ENCODE measurements at regions not wholly inside any gene's neighbourhood (a gene's known extent, or its start where the extent isn't known, plus 50 kb on each side); places are given as distances from the start of the nearest gene placed in this dataset.

DNA sequence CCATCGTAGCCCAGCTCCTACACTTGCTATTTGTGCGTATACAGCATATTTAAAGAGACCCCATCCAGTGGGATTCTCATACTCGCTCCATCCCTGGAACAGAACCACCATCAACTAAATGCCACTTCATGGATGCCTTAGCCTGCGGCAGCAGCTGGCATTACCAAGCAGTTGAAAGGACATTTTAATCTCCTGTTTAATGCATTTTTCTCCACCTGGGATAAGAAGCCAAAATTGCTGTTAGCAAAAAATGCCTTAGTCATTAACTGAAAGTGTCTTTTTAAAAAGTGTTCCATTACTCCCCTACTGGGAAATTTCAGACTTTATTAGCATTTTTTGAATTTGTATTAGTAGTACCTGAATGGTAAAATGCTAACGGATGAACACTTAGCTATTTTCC, 662.6 kb upstream of the MEF2C start:
- Histone ChIP-seq H4K91ac (ENCODE audit: low read depth, low read length, poor library complexity) (no peak overlapping the region), H2BK12ac (ENCODE audit: low read length) (no peak overlapping the region), H3K36me3 (replicated peaks in 1 of 2; ENCODE audit: control insufficient read depth in 2 of 2, insufficient read depth in 2 of 2, low read length in 2 of 2) (no peaks in the 10 kb centered on the region), H2BK5ac (ENCODE audit: low read length) (no peak overlapping the region), H2BK120ac (ENCODE audit: low read depth, low read length) (no peak overlapping the region), H3K23ac (ENCODE audit: low read depth, low read length, poor library complexity) (no peak overlapping the region), H2BK15ac (ENCODE audit: low read length) (no peak overlapping the region), H3K4me2 (ENCODE audit: insufficient read depth, low read length, poor library complexity, severe bottlenecking) (no peak overlapping the region), H3K9me3 (replicated peaks in 1 of 2; ENCODE audit: control insufficient read depth in 2 of 2, insufficient read depth in 1 of 2, low read depth in 1 of 2, low read length in 2 of 2) (no peaks in the 10 kb centered on the region), H3K79me1 (ENCODE audit: low read depth, low read length) (no peaks in the 10 kb centered on the region), H3K4me1 (ENCODE audit: control insufficient read depth in 2 of 2, insufficient read depth in 1 of 2, low read depth in 1 of 2, low read length in 2 of 2) (peaks cover 0 to 10% of the 10 kb centered on the region in 2 donors), H3K9ac (ENCODE audit: low read depth, low read length, poor library complexity) (no peak overlapping the region), H3K27ac (replicated peaks; ENCODE audit: low read length) (no peak overlapping the region), H3K14ac (ENCODE audit: low read length) (no peak overlapping the region), H4K8ac (ENCODE audit: low read depth, low read length) (no peak overlapping the region), H3K27me3 (ENCODE audit: control insufficient read depth in 3 of 3, insufficient read depth in 3 of 3, low read depth in 1 of 3, low read length in 3 of 3) (no peaks in the 10 kb centered on the region), H2AK5ac (ENCODE audit: low read depth, low read length) (no peak overlapping the region), H3K4ac (ENCODE audit: low read length) (no peak overlapping the region), H2AFZ (ENCODE audit: low read length) (no peak overlapping the region), H3K4me3 (ENCODE audit: low read length in 2 of 2) (no peak overlapping the region), H3K18ac (ENCODE audit: low read length) (no peak overlapping the region)
- DNase-seq (ENCODE audit: low spot score): no peak
- no CpG with 5 or more reads among the region's 5 CpGs for WGBS, 2 donors (ENCODE audit: extremely low coverage in 2 of 2, insufficient read length in 2 of 2, insufficient replicate concordance in 1 of 2)

DNA sequence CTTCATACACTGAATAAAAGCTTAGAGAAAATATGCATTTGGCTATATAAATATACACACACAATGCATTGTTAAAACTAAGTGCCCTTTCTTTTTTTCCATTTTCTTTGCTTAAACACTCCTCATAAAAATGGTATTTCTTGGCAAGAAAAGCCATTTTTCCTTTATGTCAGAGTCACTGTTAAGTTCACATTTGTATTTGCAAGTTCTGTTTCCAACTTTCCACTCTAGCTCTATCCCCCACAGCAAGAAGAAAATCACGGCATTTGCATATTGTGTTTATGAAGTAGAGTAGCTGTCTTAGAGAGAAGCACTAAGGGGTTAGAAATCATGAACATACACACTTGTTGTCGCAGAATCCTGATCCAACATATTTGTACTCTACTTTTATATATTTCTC, 662.1 kb upstream of the MEF2C start:
- WGBS, 2 donors (ENCODE audit: extremely low coverage in 2 of 2, insufficient read length in 2 of 2, insufficient replicate concordance in 1 of 2): no CpG with 5 or more reads among the region's 2 CpGs
- Histone ChIP-seq H3K27ac (replicated peaks; ENCODE audit: low read length) (no peak overlapping the region), H2BK15ac (ENCODE audit: low read length) (no peak overlapping the region), H3K27me3 (ENCODE audit: control insufficient read depth in 3 of 3, insufficient read depth in 3 of 3, low read depth in 1 of 3, low read length in 3 of 3) (no peaks in the 10 kb centered on the region), H2BK12ac (ENCODE audit: low read length) (no peak overlapping the region), H2BK120ac (ENCODE audit: low read depth, low read length) (no peak overlapping the region), H3K79me1 (ENCODE audit: low read depth, low read length) (no peaks in the 10 kb centered on the region), H3K4me3 (ENCODE audit: low read length in 2 of 2) (no peak overlapping the region), H3K36me3 (replicated peaks in 1 of 2; ENCODE audit: control insufficient read depth in 2 of 2, insufficient read depth in 2 of 2, low read length in 2 of 2) (no peaks in the 10 kb centered on the region), H2BK5ac (ENCODE audit: low read length) (no peak overlapping the region), H3K14ac (ENCODE audit: low read length) (no peak overlapping the region), H4K8ac (ENCODE audit: low read depth, low read length) (no peak overlapping the region), H2AFZ (ENCODE audit: low read length) (no peak overlapping the region), H4K91ac (ENCODE audit: low read depth, low read length, poor library complexity) (no peak overlapping the region), H2AK5ac (ENCODE audit: low read depth, low read length) (no peak overlapping the region), H3K18ac (ENCODE audit: low read length) (no peak overlapping the region), H3K23ac (ENCODE audit: low read depth, low read length, poor library complexity) (no peak overlapping the region), H3K4ac (ENCODE audit: low read length) (no peak overlapping the region), H3K9me3 (replicated peaks in 1 of 2; ENCODE audit: control insufficient read depth in 2 of 2, insufficient read depth in 1 of 2, low read depth in 1 of 2, low read length in 2 of 2) (no peaks in the 10 kb centered on the region), H3K4me2 (ENCODE audit: insufficient read depth, low read length, poor library complexity, severe bottlenecking) (no peak overlapping the region), H3K4me1 (ENCODE audit: control insufficient read depth in 2 of 2, insufficient read depth in 1 of 2, low read depth in 1 of 2, low read length in 2 of 2) (peaks cover 0 to 10% of the 10 kb centered on the region in 2 donors), H3K9ac (ENCODE audit: low read depth, low read length, poor library complexity) (no peak overlapping the region)
- no peak for DNase-seq (ENCODE audit: low spot score)

DNA sequence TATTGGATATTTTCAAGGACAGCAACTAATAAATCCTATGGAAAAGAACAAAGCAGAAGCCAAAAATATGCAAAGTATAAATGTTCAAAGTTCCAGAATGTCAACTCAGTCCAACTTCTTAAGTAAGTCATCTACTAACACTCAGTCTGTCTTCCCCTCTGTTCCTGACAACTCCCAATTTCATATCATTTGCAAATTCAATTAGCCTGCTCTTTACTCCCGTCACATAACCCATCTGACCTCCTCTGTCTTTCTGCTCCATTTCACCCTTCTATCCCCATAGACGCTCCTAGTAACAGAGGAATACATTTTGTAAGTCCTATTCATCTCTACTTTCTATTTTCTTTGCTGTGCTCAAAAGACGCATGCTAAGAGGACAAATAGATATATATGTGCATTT, 659.8 kb upstream of the MEF2C start:
- H3K27ac ChIP-seq (replicated peaks; ENCODE audit: low read length): no peak overlapping the region
- H2BK12ac ChIP-seq (ENCODE audit: low read length): no peak overlapping the region
- no peak overlapping the region for H2AK5ac ChIP-seq (ENCODE audit: low read depth, low read length)
- no peak for DNase-seq (ENCODE audit: low spot score)
- no peak overlapping the region for H3K9ac ChIP-seq (ENCODE audit: low read depth, low read length, poor library complexity)
- H3K79me1 ChIP-seq (ENCODE audit: low read depth, low read length): no peaks in the 10 kb centered on the region
- no peak overlapping the region for H3K23ac ChIP-seq (ENCODE audit: low read depth, low read length, poor library complexity)
- no peak overlapping the region for H2BK15ac ChIP-seq (ENCODE audit: low read length)
- no peaks in the 10 kb centered on the region for H3K27me3 ChIP-seq (ENCODE audit: control insufficient read depth in 3 of 3, insufficient read depth in 3 of 3, low read depth in 1 of 3, low read length in 3 of 3)
- no peak overlapping the region for H3K18ac ChIP-seq (ENCODE audit: low read length)
- H3K4me3 ChIP-seq (ENCODE audit: low read length in 2 of 2): no peak overlapping the region
- no CpG with 5 or more reads among the region's 3 CpGs for WGBS, 2 donors (ENCODE audit: extremely low coverage in 2 of 2, insufficient read length in 2 of 2, insufficient replicate concordance in 1 of 2)
- no peak overlapping the region for H4K91ac ChIP-seq (ENCODE audit: low read depth, low read length, poor library complexity)
- H3K4me1 ChIP-seq (ENCODE audit: control insufficient read depth in 2 of 2, insufficient read depth in 1 of 2, low read depth in 1 of 2, low read length in 2 of 2): peaks cover 0 to 10% of the 10 kb centered on the region in 2 donors
- no peaks in the 10 kb centered on the region for H3K36me3 ChIP-seq (replicated peaks in 1 of 2; ENCODE audit: control insufficient read depth in 2 of 2, insufficient read depth in 2 of 2, low read length in 2 of 2)
- H3K4me2 ChIP-seq (ENCODE audit: insufficient read depth, low read length, poor library complexity, severe bottlenecking): no peak overlapping the region
- no peak overlapping the region for H2AFZ ChIP-seq (ENCODE audit: low read length)
- no peaks in the 10 kb centered on the region for H3K9me3 ChIP-seq (replicated peaks in 1 of 2; ENCODE audit: control insufficient read depth in 2 of 2, insufficient read depth in 1 of 2, low read depth in 1 of 2, low read length in 2 of 2)
- H2BK5ac ChIP-seq (ENCODE audit: low read length): no peak overlapping the region
- no peak overlapping the region for H3K4ac ChIP-seq (ENCODE audit: low read length)
- no peak overlapping the region for H2BK120ac ChIP-seq (ENCODE audit: low read depth, low read length)
- H4K8ac ChIP-seq (ENCODE audit: low read depth, low read length): no peak overlapping the region
- H3K14ac ChIP-seq (ENCODE audit: low read length): no peak overlapping the region

DNA sequence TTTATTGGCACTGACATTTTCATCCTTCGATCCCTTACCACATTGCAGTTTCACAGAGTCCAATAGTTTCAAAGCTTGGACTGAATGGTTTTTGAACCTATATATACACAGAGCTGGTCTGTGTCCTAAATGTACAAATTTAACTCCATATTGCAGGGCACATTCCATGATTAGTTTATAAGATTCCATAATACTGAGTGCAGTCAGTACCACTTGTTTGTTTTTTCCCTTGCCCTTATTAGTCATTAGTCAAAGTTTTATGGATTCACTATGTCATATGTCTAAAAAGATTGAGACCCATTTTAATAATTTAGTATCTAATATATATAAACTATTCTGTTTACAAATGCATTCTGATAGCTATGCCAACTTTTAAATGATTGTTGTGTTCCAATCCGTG, 654.8 kb upstream of the MEF2C start:
- no peak for DNase-seq (ENCODE audit: low spot score)
- no peak overlapping the region for H4K8ac ChIP-seq (ENCODE audit: low read depth, low read length)
- H2AFZ ChIP-seq (ENCODE audit: low read length): no peak overlapping the region
- peaks cover 0 to 9% of the 10 kb centered on the region in 2 donors for H3K4me1 ChIP-seq (ENCODE audit: control insufficient read depth in 2 of 2, insufficient read depth in 1 of 2, low read depth in 1 of 2, low read length in 2 of 2)
- no peak overlapping the region for H2BK120ac ChIP-seq (ENCODE audit: low read depth, low read length)
- no peaks in the 10 kb centered on the region for H3K9me3 ChIP-seq (replicated peaks in 1 of 2; ENCODE audit: control insufficient read depth in 2 of 2, insufficient read depth in 1 of 2, low read depth in 1 of 2, low read length in 2 of 2)
- no peak overlapping the region for H4K91ac ChIP-seq (ENCODE audit: low read depth, low read length, poor library complexity)
- H3K27me3 ChIP-seq (ENCODE audit: control insufficient read depth in 3 of 3, insufficient read depth in 3 of 3, low read depth in 1 of 3, low read length in 3 of 3): no peaks in the 10 kb centered on the region
- no peaks in the 10 kb centered on the region for H3K36me3 ChIP-seq (replicated peaks in 1 of 2; ENCODE audit: control insufficient read depth in 2 of 2, insufficient read depth in 2 of 2, low read length in 2 of 2)
- no peak overlapping the region for H3K23ac ChIP-seq (ENCODE audit: low read depth, low read length, poor library complexity)
- no peaks in the 10 kb centered on the region for H3K79me1 ChIP-seq (ENCODE audit: low read depth, low read length)
- H3K4ac ChIP-seq (ENCODE audit: low read length): no peak overlapping the region
- no peak overlapping the region for H3K18ac ChIP-seq (ENCODE audit: low read length)
- H2BK5ac ChIP-seq (ENCODE audit: low read length): no peak overlapping the region
- H3K9ac ChIP-seq (ENCODE audit: low read depth, low read length, poor library complexity): no peak overlapping the region
- H3K27ac ChIP-seq (replicated peaks; ENCODE audit: low read length): no peak overlapping the region
- no peak overlapping the region for H2BK12ac ChIP-seq (ENCODE audit: low read length)
- WGBS, 2 donors (ENCODE audit: extremely low coverage in 2 of 2, insufficient read length in 2 of 2, insufficient replicate concordance in 1 of 2): no CpG with 5 or more reads among the region's 2 CpGs
- no peak overlapping the region for H2BK15ac ChIP-seq (ENCODE audit: low read length)
- H2AK5ac ChIP-seq (ENCODE audit: low read depth, low read length): no peak overlapping the region
- H3K4me3 ChIP-seq (ENCODE audit: low read length in 2 of 2): no peak overlapping the region
- no peak overlapping the region for H3K14ac ChIP-seq (ENCODE audit: low read length)
- no peak overlapping the region for H3K4me2 ChIP-seq (ENCODE audit: insufficient read depth, low read length, poor library complexity, severe bottlenecking)

Measured in neuronal stem cell (in vitro differentiated cells).